Panc1 (cell line): ENCODE measurements at regions not wholly inside any gene's neighbourhood (a gene's known extent, or its start where the extent isn't known, plus 50 kb on each side); places are given as distances from the start of the nearest gene placed in this dataset.

Source experiments
- CTCF ChIP-seq: fragments of 450-650 bp; IDR thresholded peaks from 2 replicates; pipeline ENCODE4 v1.5.1; 2017; ENCODE audit warnings: mild to moderate bottlenecking
- POLR2AphosphoS5 ChIP-seq: IDR thresholded peaks from 2 replicates; pipeline ENCODE4 v1.6.1; 2012; ENCODE audit warnings: mild to moderate bottlenecking, low read depth, low read length, moderate library complexity
- TCF7L2 ChIP-seq: IDR thresholded peaks from 2 replicates; pipeline ENCODE4 v1.6.1; 2011; ENCODE audit warnings: mild to moderate bottlenecking, low read depth, low read length, inconsistent platforms

GRCh38 chr10:10777279-10777678 lies 240.4 kb upstream of the CELF2 start:
- TF ChIP-seq TCF7L2 (no peak), CTCF (no peak), POLR2AphosphoS5 (no peak)
